Ishikawa (cell line): ENCODE measurements at regions not wholly inside any gene's neighbourhood (a gene's known extent, or its start where the extent isn't known, plus 50 kb on each side); places are given as distances from the start of the nearest gene placed in this dataset.

Source experiments
- CEBPB ChIP-seq: IDR thresholded peaks from 2 replicates; pipeline ENCODE4 v1.6.1; 2012
- CREB1 ChIP-seq: IDR thresholded peaks from 2 replicates; pipeline ENCODE4 v1.6.1; 2012; ENCODE audit warnings: low read depth
- EGR1 ChIP-seq: IDR thresholded peaks from 2 replicates; pipeline ENCODE4 v1.6.1; 2012
- EP300 ChIP-seq: IDR thresholded peaks from 2 replicates; pipeline ENCODE4 v1.6.1; 2012; ENCODE audit warnings: borderline replicate concordance
- FOXM1 ChIP-seq: IDR thresholded peaks from 2 replicates; pipeline ENCODE4 v1.6.1; 2012; ENCODE audit warnings: low read depth, borderline replicate concordance
- NFIC ChIP-seq: IDR thresholded peaks from 2 replicates; pipeline ENCODE4 v1.6.1; 2012
- RAD21 ChIP-seq: IDR thresholded peaks from 2 replicates; pipeline ENCODE4 v1.6.1; 2012; ENCODE audit warnings: low read depth
- TAF1 ChIP-seq: IDR thresholded peaks from 2 replicates; pipeline ENCODE4 v1.6.1; 2012; ENCODE audit warnings: low read depth, mild to moderate bottlenecking
- TCF12 ChIP-seq: IDR thresholded peaks from 2 replicates; pipeline ENCODE4 v1.6.1; 2012; ENCODE audit warnings: low read depth
- TEAD4 ChIP-seq: IDR thresholded peaks from 2 replicates; pipeline ENCODE4 v1.6.1; 2012
- YY1 ChIP-seq: IDR thresholded peaks from 2 replicates; pipeline ENCODE4 v1.6.1; 2012; ENCODE audit warnings: low read depth
- ZBTB7A ChIP-seq: IDR thresholded peaks from 2 replicates; pipeline ENCODE4 v1.6.1; 2012; ENCODE audit warnings: low read depth
- TF ChIP-seq, protein P1 (sequence below): IDR thresholded peaks from 2 replicates; pipeline ENCODE4 v1.6.1; 2012
- TF ChIP-seq, protein P2 (sequence below): IDR thresholded peaks from 2 replicates; pipeline ENCODE4 v1.6.1; 2012
- TF ChIP-seq, protein P3 (sequence below): IDR thresholded peaks from 2 replicates; pipeline ENCODE4 v1.6.1; 2012; ENCODE audit warnings: low read depth, mild to moderate bottlenecking

DNA sequence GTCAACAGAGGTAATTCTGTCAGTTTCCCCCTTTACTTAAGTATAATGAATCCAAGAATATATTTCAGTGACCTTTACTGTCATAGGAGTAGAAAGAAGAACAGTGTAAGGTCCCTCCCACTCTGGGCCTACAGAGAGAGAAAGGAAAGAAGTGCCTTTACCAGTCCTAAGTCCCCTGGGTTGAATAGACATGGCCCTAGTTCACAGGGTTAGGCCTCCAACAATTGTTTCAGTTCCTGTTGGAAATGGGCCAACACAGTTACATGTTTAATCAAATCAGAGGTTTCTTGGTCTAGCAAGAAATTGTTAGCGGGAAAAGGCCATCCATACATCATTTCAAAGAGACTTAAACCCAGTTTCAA lies 605.6 kb downstream of the MTRR start:
- TF ChIP-seq, protein P1, sequence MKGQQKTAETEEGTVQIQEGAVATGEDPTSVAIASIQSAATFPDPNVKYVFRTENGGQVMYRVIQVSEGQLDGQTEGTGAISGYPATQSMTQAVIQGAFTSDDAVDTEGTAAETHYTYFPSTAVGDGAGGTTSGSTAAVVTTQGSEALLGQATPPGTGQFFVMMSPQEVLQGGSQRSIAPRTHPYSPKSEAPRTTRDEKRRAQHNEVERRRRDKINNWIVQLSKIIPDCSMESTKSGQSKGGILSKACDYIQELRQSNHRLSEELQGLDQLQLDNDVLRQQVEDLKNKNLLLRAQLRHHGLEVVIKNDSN: no peak
- TF ChIP-seq, protein P2, sequence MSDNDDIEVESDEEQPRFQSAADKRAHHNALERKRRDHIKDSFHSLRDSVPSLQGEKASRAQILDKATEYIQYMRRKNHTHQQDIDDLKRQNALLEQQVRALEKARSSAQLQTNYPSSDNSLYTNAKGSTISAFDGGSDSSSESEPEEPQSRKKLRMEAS: no peak
- TF ChIP-seq, protein P3, sequence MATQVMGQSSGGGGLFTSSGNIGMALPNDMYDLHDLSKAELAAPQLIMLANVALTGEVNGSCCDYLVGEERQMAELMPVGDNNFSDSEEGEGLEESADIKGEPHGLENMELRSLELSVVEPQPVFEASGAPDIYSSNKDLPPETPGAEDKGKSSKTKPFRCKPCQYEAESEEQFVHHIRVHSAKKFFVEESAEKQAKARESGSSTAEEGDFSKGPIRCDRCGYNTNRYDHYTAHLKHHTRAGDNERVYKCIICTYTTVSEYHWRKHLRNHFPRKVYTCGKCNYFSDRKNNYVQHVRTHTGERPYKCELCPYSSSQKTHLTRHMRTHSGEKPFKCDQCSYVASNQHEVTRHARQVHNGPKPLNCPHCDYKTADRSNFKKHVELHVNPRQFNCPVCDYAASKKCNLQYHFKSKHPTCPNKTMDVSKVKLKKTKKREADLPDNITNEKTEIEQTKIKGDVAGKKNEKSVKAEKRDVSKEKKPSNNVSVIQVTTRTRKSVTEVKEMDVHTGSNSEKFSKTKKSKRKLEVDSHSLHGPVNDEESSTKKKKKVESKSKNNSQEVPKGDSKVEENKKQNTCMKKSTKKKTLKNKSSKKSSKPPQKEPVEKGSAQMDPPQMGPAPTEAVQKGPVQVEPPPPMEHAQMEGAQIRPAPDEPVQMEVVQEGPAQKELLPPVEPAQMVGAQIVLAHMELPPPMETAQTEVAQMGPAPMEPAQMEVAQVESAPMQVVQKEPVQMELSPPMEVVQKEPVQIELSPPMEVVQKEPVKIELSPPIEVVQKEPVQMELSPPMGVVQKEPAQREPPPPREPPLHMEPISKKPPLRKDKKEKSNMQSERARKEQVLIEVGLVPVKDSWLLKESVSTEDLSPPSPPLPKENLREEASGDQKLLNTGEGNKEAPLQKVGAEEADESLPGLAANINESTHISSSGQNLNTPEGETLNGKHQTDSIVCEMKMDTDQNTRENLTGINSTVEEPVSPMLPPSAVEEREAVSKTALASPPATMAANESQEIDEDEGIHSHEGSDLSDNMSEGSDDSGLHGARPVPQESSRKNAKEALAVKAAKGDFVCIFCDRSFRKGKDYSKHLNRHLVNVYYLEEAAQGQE: no peak
- TF ChIP-seq FOXM1 (no peak), ZBTB7A (no peak), RAD21 (no peak), TCF12 (no peak), YY1 (no peak), TAF1 (no peak), EP300 (no peak), NFIC (no peak)

DNA sequence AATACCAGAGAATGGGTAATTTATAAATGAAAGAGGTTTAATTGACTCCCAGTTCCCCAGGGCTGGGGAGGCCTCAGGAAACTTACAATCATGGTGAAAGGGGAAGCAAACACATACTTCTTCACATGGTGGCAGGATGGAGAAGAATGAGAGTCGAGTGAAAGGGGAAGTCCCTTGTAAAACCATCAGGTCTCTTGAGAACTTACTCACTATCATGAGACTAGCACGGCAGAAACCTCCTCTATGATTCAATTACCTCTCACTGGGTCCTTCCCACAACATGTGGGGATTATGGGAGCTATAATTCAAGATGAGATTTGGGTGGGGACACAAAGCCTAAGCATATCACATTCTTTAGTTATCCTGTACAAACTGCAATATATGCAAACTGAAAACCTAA lies 609.4 kb downstream of the MTRR start:
- TF ChIP-seq, protein P2: no peak
- no peak for TF ChIP-seq RAD21
- TF ChIP-seq, protein P1: no peak
- TF ChIP-seq TAF1: no peak
- TF ChIP-seq EP300: no peak
- no peak for TF ChIP-seq CREB1

DNA sequence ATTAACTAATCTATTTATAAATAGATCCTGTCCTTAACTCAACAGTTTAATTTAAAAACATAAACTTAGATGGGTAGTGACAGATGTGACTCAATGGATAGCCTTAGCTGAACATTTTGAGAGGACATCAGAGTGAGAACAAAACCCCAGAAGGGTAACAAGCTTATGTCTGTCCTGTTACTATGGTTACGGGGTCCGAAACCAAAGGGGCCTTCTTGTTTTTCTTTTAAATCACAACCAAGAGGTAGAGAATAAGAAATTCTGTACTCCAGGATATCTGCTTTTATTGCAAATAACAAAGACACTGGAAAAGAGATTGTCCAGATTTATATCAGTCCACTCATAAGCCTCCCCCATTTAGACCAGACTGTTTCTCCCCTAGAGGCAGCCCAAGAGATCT lies 612.1 kb downstream of the MTRR start:
- TF ChIP-seq EGR1 (no peak), EP300 (no peak), CREB1 (no peak), YY1 (no peak), TEAD4 (no peak), ZBTB7A (no peak), TAF1 (no peak), TCF12 (no peak), CEBPB (no peak), NFIC (no peak)
- TF ChIP-seq, protein P1: no peak
- TF ChIP-seq, protein P2: no peak
- TF ChIP-seq, protein P3: no peak

DNA sequence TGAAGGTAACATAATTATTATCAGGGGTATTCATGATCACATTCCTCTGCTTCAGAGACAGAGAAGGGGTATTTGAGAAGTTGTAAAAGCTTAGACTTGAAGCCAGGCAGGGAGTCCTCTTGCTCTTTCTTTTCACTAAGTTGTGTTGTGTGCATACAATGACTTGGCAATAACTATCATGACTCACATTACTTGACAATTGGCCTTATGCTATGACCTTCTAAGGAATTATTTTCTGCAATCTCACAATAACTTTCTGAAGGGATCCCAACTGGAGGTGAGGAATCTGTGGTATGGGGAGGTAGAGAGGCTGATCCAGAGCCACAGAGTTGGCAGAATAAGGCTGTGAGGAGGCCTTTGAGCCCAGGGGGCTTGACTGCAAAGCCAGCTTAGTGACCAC lies 622.3 kb downstream of the MTRR start:
- TF ChIP-seq NFIC (no peak), TAF1 (no peak)
- TF ChIP-seq, protein P3: no peak

DNA sequence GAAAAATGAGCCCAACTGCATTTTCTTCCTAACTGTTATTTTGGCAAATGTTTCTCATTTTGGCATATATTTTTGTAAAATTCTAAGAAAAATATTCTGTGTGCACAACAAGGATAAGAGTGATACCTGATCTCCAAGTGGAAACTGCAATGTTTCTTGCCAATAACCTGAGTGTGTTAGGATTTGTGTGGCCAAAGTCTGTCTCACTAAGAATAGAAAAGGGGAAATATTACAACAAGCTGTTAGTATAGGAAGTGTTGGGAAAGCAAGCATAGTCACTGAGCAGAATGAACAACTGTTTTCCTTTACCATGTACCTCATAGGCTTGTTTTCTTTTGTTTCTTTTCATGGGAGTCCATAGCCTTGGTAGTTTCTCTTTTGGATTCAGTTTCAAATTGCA lies 624.2 kb downstream of the MTRR start:
- TF ChIP-seq ZBTB7A (no peak), TEAD4 (no peak), YY1 (no peak), TAF1 (no peak), FOXM1 (no peak), NFIC (no peak), EP300 (no peak), CEBPB (no peak), RAD21 (no peak), TCF12 (no peak), CREB1 (no peak), EGR1 (no peak)
- TF ChIP-seq, protein P3: no peak
- TF ChIP-seq, protein P2: no peak
